ENCODE measurements at regions not wholly inside any gene's neighbourhood (a gene's known extent, or its start where the extent isn't known, plus 50 kb on each side); places are given as distances from the start of the nearest gene placed in this dataset.

GRCh38 chr14:99025418-99025817 lies 246.6 kb downstream of the BCL11B start:
- no peak overlapping the region for H3K27ac ChIP-seq (ENCODE audit: low read depth, low read length)
- H3K27me3 Mint-ChIP-seq (ENCODE audit: insufficient read depth), result peaks cover 7% of the 10 kb centered on the region
- no peak overlapping the region for H3K4me3 ChIP-seq (ENCODE audit: low read length)
- peaks cover 6% of the 10 kb centered on the region for H3K9me3 Mint-ChIP-seq
- peaks cover 4% of the 10 kb centered on the region for H3K9me3 ChIP-seq (ENCODE audit: control insufficient read depth, low read length)
- DNase-seq, result no peak
- H3K36me3 Mint-ChIP-seq (ENCODE audit: low read depth), result no peaks in the 10 kb centered on the region
- no peak overlapping the region for H3K9ac ChIP-seq (ENCODE audit: extremely low read depth, low read length, poor library complexity, severe bottlenecking)
- no peaks in the 10 kb centered on the region for H3K4me1 ChIP-seq (ENCODE audit: control insufficient read depth, insufficient read depth, low read length)
- WGBS, 2 experiments (ENCODE audit: insufficient coverage in 1 of 2, insufficient read length in 1 of 2), result 93 to 95% methylated on average over 8 to 11 of the region's 11 CpGs
- H3K36me3 ChIP-seq (ENCODE audit: control insufficient read depth, insufficient read depth, low read length), result no peaks in the 10 kb centered on the region
- H3K4me3 Mint-ChIP-seq, result no peak overlapping the region
- TF ChIP-seq CTCF (conservative IDR thresholded peaks at IDR 0.05), result no peak
- no peaks in the 10 kb centered on the region for H3K27me3 ChIP-seq (ENCODE audit: control insufficient read depth, insufficient read depth, low read length, poor library complexity, severe bottlenecking)
- H3K4me1 Mint-ChIP-seq, result no peaks in the 10 kb centered on the region
- H3K27ac Mint-ChIP-seq, result no peak overlapping the region

- WGBS, 2 experiments (ENCODE audit: insufficient coverage in 1 of 2, insufficient read length in 1 of 2), result 58 to 69% methylated on average over 2 of the region's 2 CpGs
- no peaks in the 10 kb centered on the region for H3K4me1 ChIP-seq (ENCODE audit: control insufficient read depth, insufficient read depth, low read length)
- no peak overlapping the region for H3K4me3 ChIP-seq (ENCODE audit: low read length)
- no peak overlapping the region for H3K27ac ChIP-seq (ENCODE audit: low read depth, low read length)
- H3K36me3 ChIP-seq (ENCODE audit: control insufficient read depth, insufficient read depth, low read length), result no peaks in the 10 kb centered on the region
- H3K4me3 Mint-ChIP-seq, result no peak overlapping the region
- no peak overlapping the region for H3K9ac ChIP-seq (ENCODE audit: extremely low read depth, low read length, poor library complexity, severe bottlenecking)
- no peak overlapping the region for H3K27ac Mint-ChIP-seq
- peak; percentile 57 for DNase-seq
- H3K36me3 Mint-ChIP-seq (ENCODE audit: low read depth), result no peaks in the 10 kb centered on the region
- no peaks in the 10 kb centered on the region for H3K4me1 Mint-ChIP-seq
- no peaks in the 10 kb centered on the region for H3K27me3 ChIP-seq (ENCODE audit: control insufficient read depth, insufficient read depth, low read length, poor library complexity, severe bottlenecking)
- H3K9me3 Mint-ChIP-seq, result peaks cover 6% of the 10 kb centered on the region
- peaks cover 7% of the 10 kb centered on the region for H3K27me3 Mint-ChIP-seq (ENCODE audit: insufficient read depth)
- H3K9me3 ChIP-seq (ENCODE audit: control insufficient read depth, low read length), result peaks cover 4% of the 10 kb centered on the region
- TF ChIP-seq CTCF (conservative IDR thresholded peaks at IDR 0.05), result no peak
Observed at GRCh38 chr14:99026471-99026870, 245.5 kb downstream of the BCL11B start.

- no peak overlapping the region for H3K27ac ChIP-seq (ENCODE audit: low read depth, low read length)
- H3K9me3 Mint-ChIP-seq, result peaks cover 19% of the 10 kb centered on the region
- no peaks in the 10 kb centered on the region for H3K27me3 ChIP-seq (ENCODE audit: control insufficient read depth, insufficient read depth, low read length, poor library complexity, severe bottlenecking)
- H3K27ac Mint-ChIP-seq, result no peak overlapping the region
- 96 to 98% methylated on average over 6 of the region's 6 CpGs for WGBS, 2 experiments (ENCODE audit: insufficient coverage in 1 of 2, insufficient read length in 1 of 2)
- no peaks in the 10 kb centered on the region for H3K36me3 ChIP-seq (ENCODE audit: control insufficient read depth, insufficient read depth, low read length)
- no peaks in the 10 kb centered on the region for H3K36me3 Mint-ChIP-seq (ENCODE audit: low read depth)
- peak; percentile 35 for DNase-seq
- H3K4me1 ChIP-seq (ENCODE audit: control insufficient read depth, insufficient read depth, low read length), result no peaks in the 10 kb centered on the region
- no peaks in the 10 kb centered on the region for H3K4me1 Mint-ChIP-seq
- no peak overlapping the region for H3K9ac ChIP-seq (ENCODE audit: extremely low read depth, low read length, poor library complexity, severe bottlenecking)
- peaks cover 5% of the 10 kb centered on the region for H3K27me3 Mint-ChIP-seq (ENCODE audit: insufficient read depth)
- no peak overlapping the region for H3K4me3 ChIP-seq (ENCODE audit: low read length)
- TF ChIP-seq CTCF (conservative IDR thresholded peaks at IDR 0.05), result no peak
- H3K4me3 Mint-ChIP-seq, result no peak overlapping the region
- H3K9me3 ChIP-seq (ENCODE audit: control insufficient read depth, low read length), result peaks cover 4% of the 10 kb centered on the region
Observed at GRCh38 chr14:99028041-99028440, 244.0 kb downstream of the BCL11B start.

Data from endodermal cell (in vitro differentiated cells).